Mucosa of descending colon (tissue), 3 donors: ENCODE measurements at regions not wholly inside any gene's neighbourhood (a gene's known extent, or its start where the extent isn't known, plus 50 kb on each side); places are given as distances from the start of the nearest gene placed in this dataset.

ENCODE experiments used
- ATAC-seq: fragments of 200-7000 bp; cut with Tn5 transposase; one replicate; pipeline ENCODE4 v1.9.1; 2020; ENCODE audit warnings: mild to moderate bottlenecking, moderate library complexity
- DNase-seq, 3 donors: peaks; one replicate each; pipeline ENCODE4 v3.0.0-alpha.2; 2020
- H3K36me3 ChIP-seq: fragments of 200-600 bp; one replicate; pipeline ENCODE4 v1.8.0; 2021; ENCODE audit warnings: low read depth, mild to moderate bottlenecking
- H3K4me1 ChIP-seq: fragments of 200-600 bp; one replicate; pipeline ENCODE4 v1.8.0; 2021; ENCODE audit warnings: low read depth, mild to moderate bottlenecking
- H3K4me3 ChIP-seq: fragments of 200-600 bp; one replicate; pipeline ENCODE4 v1.8.0; 2021; ENCODE audit warnings: mild to moderate bottlenecking
- H3K9me3 ChIP-seq: fragments of 200-600 bp; one replicate; pipeline ENCODE4 v1.8.0; 2021; ENCODE audit warnings: mild to moderate bottlenecking
- intact Hi-C, 2 donors: fragments of 100-400 bp; cut with DNase I in 1 of 2; cut with micrococcal nuclease in 1 of 2; formaldehyde crosslinking; loops; one replicate each; pipeline versions ENCODE4 v1.11.0 to v1.11.1; 2022; cut with DNase I, micrococcal nuclease
- TF ChIP-seq, protein P1 (sequence below): fragments of 200-600 bp; IDR thresholded peaks from one replicate; pipeline ENCODE4 v1.8.0; 2022; ENCODE audit warnings: antibody characterized with exemption, mild to moderate bottlenecking
- donor health status: DM: no; HTN: no; CAD: no; lungs with moderate emphysema.
- donor health status: DM: no; HTN: no; CAD: no.
- donor health status: DM: no; HTN: yes; CAD: no.

DNA sequence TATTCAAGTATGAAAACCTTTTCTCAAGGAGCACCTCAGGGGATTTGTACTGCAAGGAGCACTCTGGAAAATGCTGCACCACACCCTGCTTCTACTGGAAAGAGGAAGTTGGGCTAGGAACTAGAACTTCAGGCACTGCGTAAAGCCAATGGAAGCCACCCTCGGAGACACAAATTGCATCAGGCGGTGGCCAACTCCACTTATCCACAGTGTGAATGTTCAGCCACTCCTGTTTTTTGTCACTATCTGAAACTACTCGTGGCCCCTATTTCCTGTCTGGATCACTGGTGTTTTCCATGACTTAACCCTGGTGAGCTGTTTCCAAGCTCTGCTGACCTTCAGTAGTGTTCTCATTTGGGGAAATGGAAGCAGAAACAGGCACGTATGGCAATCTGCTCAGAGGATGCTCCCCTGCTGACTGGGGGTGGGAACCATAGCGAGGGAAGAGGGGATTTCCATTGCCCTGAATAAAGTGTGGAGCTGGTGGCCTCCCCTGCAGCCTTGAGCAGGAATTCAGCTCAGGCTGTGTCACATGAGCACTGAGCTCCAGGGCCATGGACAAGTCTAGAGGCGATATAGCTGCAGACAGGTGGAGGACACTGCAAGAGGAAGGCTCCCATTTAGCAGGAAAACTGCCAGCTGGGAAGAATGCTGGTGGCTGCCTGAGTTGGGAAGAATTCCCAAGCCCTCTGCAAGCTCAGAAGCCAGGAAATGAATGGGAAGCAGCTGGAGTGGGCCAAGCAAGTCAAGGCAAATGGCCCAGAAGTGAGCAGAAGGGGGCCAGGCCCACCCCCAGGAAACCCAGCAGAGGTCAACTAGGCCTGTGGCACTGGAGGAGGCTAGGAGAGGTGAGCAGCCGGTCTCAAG lies 50.5 kb upstream of the RAP1B start:
- ATAC-seq = peak; percentile 34
- TF ChIP-seq, protein P1, sequence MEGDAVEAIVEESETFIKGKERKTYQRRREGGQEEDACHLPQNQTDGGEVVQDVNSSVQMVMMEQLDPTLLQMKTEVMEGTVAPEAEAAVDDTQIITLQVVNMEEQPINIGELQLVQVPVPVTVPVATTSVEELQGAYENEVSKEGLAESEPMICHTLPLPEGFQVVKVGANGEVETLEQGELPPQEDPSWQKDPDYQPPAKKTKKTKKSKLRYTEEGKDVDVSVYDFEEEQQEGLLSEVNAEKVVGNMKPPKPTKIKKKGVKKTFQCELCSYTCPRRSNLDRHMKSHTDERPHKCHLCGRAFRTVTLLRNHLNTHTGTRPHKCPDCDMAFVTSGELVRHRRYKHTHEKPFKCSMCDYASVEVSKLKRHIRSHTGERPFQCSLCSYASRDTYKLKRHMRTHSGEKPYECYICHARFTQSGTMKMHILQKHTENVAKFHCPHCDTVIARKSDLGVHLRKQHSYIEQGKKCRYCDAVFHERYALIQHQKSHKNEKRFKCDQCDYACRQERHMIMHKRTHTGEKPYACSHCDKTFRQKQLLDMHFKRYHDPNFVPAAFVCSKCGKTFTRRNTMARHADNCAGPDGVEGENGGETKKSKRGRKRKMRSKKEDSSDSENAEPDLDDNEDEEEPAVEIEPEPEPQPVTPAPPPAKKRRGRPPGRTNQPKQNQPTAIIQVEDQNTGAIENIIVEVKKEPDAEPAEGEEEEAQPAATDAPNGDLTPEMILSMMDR = no peak
- Histone ChIP-seq H3K36me3 (no peaks in the 10 kb centered on the region), H3K4me3 (no peak overlapping the region), H3K4me1 (no peaks in the 10 kb centered on the region), H3K9me3 (no peaks in the 10 kb centered on the region)
- intact Hi-C loops = no loop called here
- peak in 1 of 3 donors; percentile 20 for DNase-seq

DNA sequence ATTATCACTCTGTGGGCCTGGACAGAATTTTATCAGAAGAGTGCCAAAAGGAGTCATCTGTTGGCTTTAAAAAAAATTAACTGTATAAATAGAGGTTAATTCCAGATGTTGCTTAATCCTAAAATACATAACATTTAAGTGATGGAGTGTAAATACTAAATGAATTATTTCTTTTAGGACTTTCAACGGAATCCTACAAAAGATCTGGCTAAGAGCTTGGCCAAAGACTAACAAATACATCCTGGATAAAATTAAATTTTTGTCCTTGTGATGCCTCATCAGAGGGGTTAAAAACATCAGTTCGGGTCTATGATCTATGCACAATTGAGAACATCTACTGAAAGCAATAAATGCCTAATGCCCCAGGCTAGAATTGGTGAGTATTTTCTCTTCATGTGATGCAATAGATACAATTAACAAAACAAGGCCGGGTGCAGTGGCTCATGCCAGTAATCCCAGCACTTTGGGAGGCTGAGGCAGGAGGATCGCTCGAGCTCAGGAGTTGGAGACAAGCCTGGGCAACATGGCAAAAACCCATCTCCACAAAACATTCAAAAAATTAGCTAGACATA lies 49.8 kb upstream of the RAP1B start:
- DNase-seq (no peak), ATAC-seq (no peak)
- Histone ChIP-seq H3K4me3 (no peak overlapping the region), H3K4me1 (no peaks in the 10 kb centered on the region), H3K36me3 (no peaks in the 10 kb centered on the region), H3K9me3 (no peaks in the 10 kb centered on the region)
- TF ChIP-seq, protein P1 = no peak
- intact Hi-C loops = no loop called here
